DOHH2 (cell line): ENCODE measurements at regions not wholly inside any gene's neighbourhood (a gene's known extent, or its start where the extent isn't known, plus 50 kb on each side); places are given as distances from the start of the nearest gene placed in this dataset.
"Not testable (repeated sequence)": the region's sequence is repeated elsewhere in the genome, so short reads cannot be mapped to it uniquely, and the experiment has no call there.

Experiments used
- EZH2phosphoT487 ChIP-seq: fragments of 200-600 bp; sonication (generic); IDR thresholded peaks from 2 replicates; pipeline ENCODE4 v1.6.1; 2017; ENCODE audit warnings: borderline replicate concordance, mild to moderate bottlenecking, antibody characterized with exemption, low read length, moderate library complexity, mixed read lengths
- TF ChIP-seq, protein P1 (sequence below): fragments of 200-600 bp; sonication (generic); IDR thresholded peaks from one replicate; pipeline ENCODE4 v1.5.1; 2014; ENCODE audit warnings: antibody characterized with exemption, mild to moderate bottlenecking, low read depth, low read length; ENCODE audit not compliant: poor library complexity, severe bottlenecking

DNA sequence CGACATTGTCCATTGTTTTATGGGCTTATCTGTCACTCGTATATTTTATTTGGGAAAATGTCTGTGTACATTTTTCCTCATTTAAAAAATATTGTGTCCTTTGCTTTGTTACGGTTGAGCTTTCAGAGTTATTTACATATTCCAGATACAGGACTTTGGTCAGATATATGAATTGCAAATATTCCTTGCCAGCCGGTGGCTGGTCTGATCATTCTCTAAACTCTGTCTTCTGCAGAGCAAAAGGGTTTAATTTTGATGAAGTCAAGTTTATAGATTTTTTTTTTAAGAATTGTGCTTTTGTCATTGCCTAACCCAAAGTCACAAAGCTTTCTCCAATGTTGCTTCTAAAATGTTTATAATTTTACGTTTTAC is 78.3 kb upstream of the SFSWAP start:
- TF ChIP-seq, protein P1, sequence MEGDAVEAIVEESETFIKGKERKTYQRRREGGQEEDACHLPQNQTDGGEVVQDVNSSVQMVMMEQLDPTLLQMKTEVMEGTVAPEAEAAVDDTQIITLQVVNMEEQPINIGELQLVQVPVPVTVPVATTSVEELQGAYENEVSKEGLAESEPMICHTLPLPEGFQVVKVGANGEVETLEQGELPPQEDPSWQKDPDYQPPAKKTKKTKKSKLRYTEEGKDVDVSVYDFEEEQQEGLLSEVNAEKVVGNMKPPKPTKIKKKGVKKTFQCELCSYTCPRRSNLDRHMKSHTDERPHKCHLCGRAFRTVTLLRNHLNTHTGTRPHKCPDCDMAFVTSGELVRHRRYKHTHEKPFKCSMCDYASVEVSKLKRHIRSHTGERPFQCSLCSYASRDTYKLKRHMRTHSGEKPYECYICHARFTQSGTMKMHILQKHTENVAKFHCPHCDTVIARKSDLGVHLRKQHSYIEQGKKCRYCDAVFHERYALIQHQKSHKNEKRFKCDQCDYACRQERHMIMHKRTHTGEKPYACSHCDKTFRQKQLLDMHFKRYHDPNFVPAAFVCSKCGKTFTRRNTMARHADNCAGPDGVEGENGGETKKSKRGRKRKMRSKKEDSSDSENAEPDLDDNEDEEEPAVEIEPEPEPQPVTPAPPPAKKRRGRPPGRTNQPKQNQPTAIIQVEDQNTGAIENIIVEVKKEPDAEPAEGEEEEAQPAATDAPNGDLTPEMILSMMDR = not testable (repeated sequence)
- not testable (repeated sequence) for TF ChIP-seq EZH2phosphoT487
